Activated naive CD4-positive, alpha-beta T cell treated with anti-CD3 and anti-CD28 coated beads, Interleukin-2, amount 50 U/mL, for 24 hours (primary cell): ENCODE measurements at regions not wholly inside any gene's neighbourhood (a gene's known extent, or its start where the extent isn't known, plus 50 kb on each side); places are given as distances from the start of the nearest gene placed in this dataset.

ENCODE experiments used
- H3K27ac Mint-ChIP-seq: one replicate; pipeline ENCODE4 v1.8.0; 2021; ENCODE audit warnings: mild to moderate bottlenecking, mixed read lengths
- H3K27me3 Mint-ChIP-seq: one replicate; pipeline ENCODE4 v1.8.0; 2021; ENCODE audit warnings: mixed read lengths
- H3K36me3 Mint-ChIP-seq: one replicate; pipeline ENCODE4 v1.8.0; 2021; ENCODE audit warnings: mixed read lengths
- H3K4me1 Mint-ChIP-seq: one replicate; pipeline ENCODE4 v1.8.0; 2021; ENCODE audit warnings: mixed read lengths
- H3K4me3 Mint-ChIP-seq: one replicate; pipeline ENCODE4 v1.8.0; 2021; ENCODE audit warnings: mild to moderate bottlenecking, mixed read lengths
- H3K9me3 Mint-ChIP-seq: one replicate; pipeline ENCODE4 v1.8.0; 2021; ENCODE audit warnings: mixed read lengths

- H3K4me1 Mint-ChIP-seq: no peaks in the 10 kb centered on the region
- no peaks in the 10 kb centered on the region for H3K36me3 Mint-ChIP-seq
- no peaks in the 10 kb centered on the region for H3K27me3 Mint-ChIP-seq
- H3K4me3 Mint-ChIP-seq: no peak overlapping the region
- H3K27ac Mint-ChIP-seq: no peak overlapping the region
- H3K9me3 Mint-ChIP-seq: peaks cover 3% of the 10 kb centered on the region
Observed at GRCh38 chr3:25015599-25015998, 412.5 kb upstream of the RARB start.

- Mint-ChIP-seq H3K27ac (no peak overlapping the region), H3K4me3 (no peak overlapping the region)
Observed at GRCh38 chr3:25018909-25019308, 409.2 kb upstream of the RARB start.

GRCh38 chr3:25019506-25019905 is 408.6 kb upstream of the RARB start:
- Mint-ChIP-seq H3K27me3 (no peaks in the 10 kb centered on the region), H3K9me3 (peaks cover 3% of the 10 kb centered on the region), H3K27ac (no peak overlapping the region), H3K36me3 (no peaks in the 10 kb centered on the region), H3K4me3 (no peak overlapping the region), H3K4me1 (no peaks in the 10 kb centered on the region)

More at GRCh38 chr3:25018909-25019308, 409.2 kb upstream of the RARB start:
- Mint-ChIP-seq H3K27me3 (no peaks in the 10 kb centered on the region), H3K9me3 (peaks cover 3% of the 10 kb centered on the region), H3K4me1 (no peaks in the 10 kb centered on the region), H3K36me3 (no peaks in the 10 kb centered on the region)

GRCh38 chr3:25021816-25022215 is 406.2 kb upstream of the RARB start:
- Mint-ChIP-seq H3K36me3 (no peaks in the 10 kb centered on the region), H3K4me3 (no peak overlapping the region), H3K27ac (no peak overlapping the region), H3K4me1 (no peaks in the 10 kb centered on the region), H3K27me3 (no peaks in the 10 kb centered on the region), H3K9me3 (peaks cover 3% of the 10 kb centered on the region)

- Mint-ChIP-seq H3K27ac (no peak overlapping the region), H3K27me3 (no peaks in the 10 kb centered on the region), H3K36me3 (no peaks in the 10 kb centered on the region), H3K9me3 (no peaks in the 10 kb centered on the region), H3K4me3 (no peak overlapping the region), H3K4me1 (no peaks in the 10 kb centered on the region)
Observed at GRCh38 chr3:25023876-25024275, 404.2 kb upstream of the RARB start.

GRCh38 chr3:25025236-25025635 is 402.8 kb upstream of the RARB start:
- H3K4me3 Mint-ChIP-seq: no peak overlapping the region

GRCh38 chr3:25027650-25028049 is 400.4 kb upstream of the RARB start:
- Mint-ChIP-seq H3K27ac (no peak overlapping the region), H3K27me3 (no peaks in the 10 kb centered on the region), H3K36me3 (no peaks in the 10 kb centered on the region), H3K9me3 (no peaks in the 10 kb centered on the region), H3K4me1 (no peaks in the 10 kb centered on the region), H3K4me3 (no peak overlapping the region)

More at GRCh38 chr3:25025236-25025635, 402.8 kb upstream of the RARB start:
- H3K27me3 Mint-ChIP-seq: no peaks in the 10 kb centered on the region
- H3K4me1 Mint-ChIP-seq: no peaks in the 10 kb centered on the region
- no peaks in the 10 kb centered on the region for H3K36me3 Mint-ChIP-seq
- no peaks in the 10 kb centered on the region for H3K9me3 Mint-ChIP-seq
- no peak overlapping the region for H3K27ac Mint-ChIP-seq

GRCh38 chr3:25029820-25030219 is 398.2 kb upstream of the RARB start:
- H3K9me3 Mint-ChIP-seq: no peaks in the 10 kb centered on the region
- H3K36me3 Mint-ChIP-seq: no peaks in the 10 kb centered on the region
- H3K4me3 Mint-ChIP-seq: no peak overlapping the region
- no peaks in the 10 kb centered on the region for H3K4me1 Mint-ChIP-seq
- H3K27me3 Mint-ChIP-seq: no peaks in the 10 kb centered on the region
- no peak overlapping the region for H3K27ac Mint-ChIP-seq

GRCh38 chr3:25032344-25032743 is 395.7 kb upstream of the RARB start:
- Mint-ChIP-seq H3K4me1 (no peaks in the 10 kb centered on the region), H3K27ac (no peak overlapping the region), H3K36me3 (no peaks in the 10 kb centered on the region), H3K27me3 (no peaks in the 10 kb centered on the region), H3K4me3 (no peak overlapping the region), H3K9me3 (no peaks in the 10 kb centered on the region)

GRCh38 chr3:25033407-25034029 is 394.5 kb upstream of the RARB start:
- no peak overlapping the region for H3K4me3 Mint-ChIP-seq
- H3K27ac Mint-ChIP-seq: no peak overlapping the region
- H3K27me3 Mint-ChIP-seq: no peaks in the 10 kb centered on the region
- H3K4me1 Mint-ChIP-seq: no peaks in the 10 kb centered on the region
- no peaks in the 10 kb centered on the region for H3K9me3 Mint-ChIP-seq
- no peaks in the 10 kb centered on the region for H3K36me3 Mint-ChIP-seq

- Mint-ChIP-seq H3K4me1 (no peaks in the 10 kb centered on the region), H3K36me3 (no peaks in the 10 kb centered on the region), H3K27ac (no peak overlapping the region), H3K4me3 (no peak overlapping the region), H3K9me3 (peaks cover 5% of the 10 kb centered on the region), H3K27me3 (no peaks in the 10 kb centered on the region)
Observed at GRCh38 chr3:25035526-25035925, 392.5 kb upstream of the RARB start.

- no peaks in the 10 kb centered on the region for H3K4me1 Mint-ChIP-seq
- no peak overlapping the region for H3K27ac Mint-ChIP-seq
- peaks cover 1% of the 10 kb centered on the region for H3K27me3 Mint-ChIP-seq
- peaks cover 5% of the 10 kb centered on the region for H3K9me3 Mint-ChIP-seq
- no peaks in the 10 kb centered on the region for H3K36me3 Mint-ChIP-seq
- H3K4me3 Mint-ChIP-seq: no peak overlapping the region
Observed at GRCh38 chr3:25036633-25037032, 391.4 kb upstream of the RARB start.

GRCh38 chr3:25037049-25037547 is 391.0 kb upstream of the RARB start:
- Mint-ChIP-seq H3K4me1 (no peaks in the 10 kb centered on the region), H3K27me3 (peaks cover 1% of the 10 kb centered on the region), H3K4me3 (no peak overlapping the region), H3K9me3 (peaks cover 5% of the 10 kb centered on the region), H3K36me3 (no peaks in the 10 kb centered on the region), H3K27ac (no peak overlapping the region)

GRCh38 chr3:25038271-25038670 is 389.8 kb upstream of the RARB start:
- peaks cover 1% of the 10 kb centered on the region for H3K27me3 Mint-ChIP-seq
- H3K27ac Mint-ChIP-seq: no peak overlapping the region
- H3K9me3 Mint-ChIP-seq: peaks cover 5% of the 10 kb centered on the region
- no peaks in the 10 kb centered on the region for H3K4me1 Mint-ChIP-seq
- H3K36me3 Mint-ChIP-seq: no peaks in the 10 kb centered on the region
- no peak overlapping the region for H3K4me3 Mint-ChIP-seq

GRCh38 chr3:25038922-25039321 is 389.1 kb upstream of the RARB start:
- Mint-ChIP-seq H3K4me3 (no peak overlapping the region), H3K9me3 (peaks cover 5% of the 10 kb centered on the region), H3K4me1 (no peaks in the 10 kb centered on the region), H3K27ac (no peak overlapping the region), H3K27me3 (peaks cover 1% of the 10 kb centered on the region), H3K36me3 (no peaks in the 10 kb centered on the region)

GRCh38 chr3:25040748-25041147 is 387.3 kb upstream of the RARB start:
- peaks cover 1% of the 10 kb centered on the region for H3K27me3 Mint-ChIP-seq
- no peaks in the 10 kb centered on the region for H3K4me1 Mint-ChIP-seq
- peaks cover 5% of the 10 kb centered on the region for H3K9me3 Mint-ChIP-seq
- no peaks in the 10 kb centered on the region for H3K36me3 Mint-ChIP-seq
- H3K4me3 Mint-ChIP-seq: no peak overlapping the region
- no peak overlapping the region for H3K27ac Mint-ChIP-seq
